ENCODE measurements at regions not wholly inside any gene's neighbourhood (a gene's known extent, or its start where the extent isn't known, plus 50 kb on each side); places are given as distances from the start of the nearest gene placed in this dataset.

- no peaks in the 10 kb centered on the region for H3K27me3 ChIP-seq (ENCODE audit: control insufficient read depth in 2 of 2, insufficient read depth in 2 of 2, low read length in 2 of 2)
- FAIRE-seq (no peak), DNase-seq (ENCODE audit: low read depth, low spot score) (no peak)
- POLR2A ChIA-PET: no interaction called here
- TF ChIP-seq MAX (IDR thresholded peaks at IDR 0.05; ENCODE audit: insufficient read depth, insufficient read length): no peak
- TF ChIP-seq JUN (IDR thresholded peaks at IDR 0.05; ENCODE audit: borderline replicate concordance, insufficient read depth, insufficient read length, low read depth): no peak
- no peak for TF ChIP-seq EZH2 (IDR thresholded peaks at IDR 0.05; ENCODE audit: borderline replicate concordance, low read depth, low read length, severe bottlenecking)
- TF ChIP-seq MYC (IDR thresholded peaks at IDR 0.05; ENCODE audit: low read depth, low read length): no peak
- TF ChIP-seq GATA2 (IDR thresholded peaks at IDR 0.05; ENCODE audit: insufficient read depth, insufficient read length, low read depth, low read length): no peak
- no peak for TF ChIP-seq POLR2AphosphoS5 (IDR thresholded peaks at IDR 0.05; ENCODE audit: insufficient read depth, low read depth, low read length)
- TF ChIP-seq POLR2A (IDR thresholded peaks at IDR 0.05; ENCODE audit: low read depth, low read length): no peak
- TF ChIP-seq FOS (IDR thresholded peaks at IDR 0.05; ENCODE audit: borderline replicate concordance, insufficient read depth, low read length): no peak
- TF ChIP-seq CTCF (IDR thresholded peaks at IDR 0.05; ENCODE audit: extremely low read depth in 1 of 2, insufficient read depth in 1 of 2, low read depth in 1 of 2, low read length in 2 of 2): no peak
- no peaks in the 10 kb centered on the region for H3K4me1 ChIP-seq (ENCODE audit: control insufficient read depth, extremely low read depth, insufficient read depth, low read length)
- no peaks in the 10 kb centered on the region for H3K79me2 ChIP-seq (ENCODE audit: control insufficient read depth, insufficient read depth, low read length)
- H3K9ac ChIP-seq (replicated peaks; ENCODE audit: extremely low read depth, insufficient read depth, low read length): no peak overlapping the region
- CTCF ChIA-PET: no interaction called here
- H3K9me1 ChIP-seq (replicated peaks; ENCODE audit: control insufficient read depth, extremely low read depth, insufficient read depth, low read length): no peaks in the 10 kb centered on the region
- no peak overlapping the region for H3K27ac ChIP-seq (ENCODE audit: insufficient read depth, low read depth, low read length)
- no peak overlapping the region for H3K4me3 ChIP-seq (replicated peaks in 1 of 3; ENCODE audit: insufficient read depth in 1 of 3, low read depth in 1 of 3, low read length in 3 of 3)
- no peaks in the 10 kb centered on the region for H3K36me3 ChIP-seq (ENCODE audit: control insufficient read depth in 2 of 2, extremely low read depth in 1 of 2, insufficient read depth in 2 of 2, low read length in 2 of 2)
- no peak overlapping the region for H2AFZ ChIP-seq (ENCODE audit: low read depth, low read length)
- dilution Hi-C loops (cut with MboI; ENCODE audit: extremely low pct_ligation_motif_present, low sequenced_read_pairs): no loop called here
- H3K9me3 ChIP-seq (replicated peaks; ENCODE audit: control insufficient read depth, insufficient read depth, low read length): no peaks in the 10 kb centered on the region
- intact Hi-C loops (cut with micrococcal nuclease): no loop called here
- H3K4me2 ChIP-seq (ENCODE audit: insufficient read depth, low read length): no peak overlapping the region
- H4K20me1 ChIP-seq (replicated peaks; ENCODE audit: control insufficient read depth, extremely low read depth, insufficient read depth, low read length): no peaks in the 10 kb centered on the region
- no TSS peak for BruUV-seq (replicated peaks)
These were observed 373.4 kb upstream of the CHRM2 start for GRCh38 chr7:136495081-136495480.

Data from endothelial cell of umbilical vein (primary cell).